HL-60/S4 treated with phorbol 12-myristate 13-acetate at 8.2 ng/mL for 4 days and 3 days (cell line): ENCODE measurements at regions not wholly inside any gene's neighbourhood (a gene's known extent, or its start where the extent isn't known, plus 50 kb on each side); places are given as distances from the start of the nearest gene placed in this dataset.

ENCODE experiments used
- in situ Hi-C: fragments of 300-500 bp; cut with MboI; formaldehyde crosslinking; loops from 2 replicates; pipeline ENCODE4 v1.15.0; 2022; ENCODE audit warnings: low sequenced_read_pairs

GRCh38 chr7:130894909-130895750, 161.1 kb upstream of the KLF14 start:
- in situ Hi-C loops = loop anchor here (25.0 kb wide), 1 partner anchor 142 kb away; no protein-coding TSS in a partner anchor

DNA sequence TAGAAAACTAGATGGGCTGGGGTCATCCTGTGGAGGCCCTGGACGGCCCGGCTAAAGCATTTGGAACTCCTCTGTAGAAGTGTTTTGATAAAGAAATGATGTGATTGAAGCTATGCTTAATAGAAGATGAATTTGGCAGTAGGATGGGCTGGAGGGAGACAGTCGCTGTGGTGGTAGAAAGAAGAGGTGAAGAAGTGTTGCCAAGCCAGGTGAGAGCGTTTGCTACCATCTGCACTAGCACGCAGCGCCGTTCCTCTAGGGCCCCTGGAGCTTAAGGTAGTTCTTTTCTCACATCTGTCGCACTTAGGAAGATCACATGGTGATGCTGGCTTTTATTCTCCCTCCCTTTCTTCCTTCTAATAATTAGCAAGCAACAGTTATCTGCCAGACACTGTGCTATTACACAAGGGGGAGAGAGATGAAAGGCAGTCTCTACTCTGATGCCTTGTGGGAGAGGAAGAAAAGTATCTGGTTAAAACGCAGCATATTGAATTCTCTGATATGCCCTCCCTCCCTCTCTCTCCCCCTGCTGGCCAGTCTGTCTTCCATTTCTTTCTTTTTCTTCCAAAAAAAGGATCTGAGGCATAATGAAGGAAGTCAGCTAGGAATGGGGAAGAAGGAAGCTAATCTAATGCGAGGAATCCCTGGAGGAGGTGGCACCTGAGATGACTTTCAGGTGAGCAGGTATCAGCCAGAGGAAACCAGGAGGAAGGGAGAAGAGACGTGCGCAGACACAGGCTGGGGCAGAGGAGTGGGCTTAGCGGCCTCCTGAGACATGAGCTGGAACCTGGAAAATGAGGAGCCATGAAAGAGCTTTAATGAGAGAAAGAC, 162.3 kb upstream of the KLF14 start:
- in situ Hi-C loops = loop anchor here (25.0 kb wide), 1 partner anchor 141 kb away; no protein-coding TSS in a partner anchor

- in situ Hi-C loops = loop anchor here (25.0 kb wide), 1 partner anchor 140 kb away; no protein-coding TSS in a partner anchor
Observed at GRCh38 chr7:130896898-130897514, 163.0 kb upstream of the KLF14 start.

- in situ Hi-C loops = loop anchor here (25.0 kb wide), 1 partner anchor 140 kb away; no protein-coding TSS in a partner anchor
Observed at GRCh38 chr7:130897515-130898419, 163.8 kb upstream of the KLF14 start.

GRCh38 chr7:130899071-130899560, 165.1 kb upstream of the KLF14 start:
- in situ Hi-C loops = loop anchor here (25.0 kb wide), 1 partner anchor 138 kb away; no protein-coding TSS in a partner anchor

- in situ Hi-C loops = loop anchor here (25.0 kb wide), 1 partner anchor 137 kb away; no protein-coding TSS in a partner anchor
Observed at GRCh38 chr7:130899638-130900401, 165.8 kb upstream of the KLF14 start.

GRCh38 chr7:130900471-130901076, 166.6 kb upstream of the KLF14 start:
- in situ Hi-C loops = no loop called here

DNA sequence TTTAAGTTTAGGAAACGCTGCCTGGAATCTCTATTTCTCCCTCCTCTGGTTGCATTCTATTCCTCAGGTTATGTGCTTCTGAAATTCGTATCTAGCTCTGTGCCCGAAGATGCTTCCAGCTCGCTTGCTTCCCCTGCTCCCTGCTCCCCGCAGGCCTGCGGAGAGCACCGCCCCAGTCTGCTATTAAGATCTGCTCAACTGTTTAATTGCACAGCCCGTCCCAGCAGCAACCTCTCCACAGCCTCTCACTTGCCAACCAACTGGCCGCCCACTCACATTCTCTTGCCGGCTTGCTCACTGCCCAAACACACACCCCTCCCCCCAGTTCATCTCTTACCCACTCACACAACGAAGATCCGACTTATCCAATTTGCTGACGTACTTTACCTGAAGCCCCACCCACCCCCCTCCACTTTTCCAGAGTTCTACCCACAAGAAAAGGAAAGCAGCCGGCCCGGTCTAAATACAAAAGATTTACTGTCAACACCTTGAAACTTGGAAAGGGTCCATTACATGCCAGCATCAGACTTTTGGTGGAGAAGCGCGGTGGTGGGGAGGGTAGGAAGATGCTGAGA, 167.3 kb upstream of the KLF14 start:
- in situ Hi-C loops = no loop called here

- in situ Hi-C loops = no loop called here
Observed at GRCh38 chr7:130902755-130903357, 168.8 kb upstream of the KLF14 start.

GRCh38 chr7:130903358-130903974, 169.5 kb upstream of the KLF14 start:
- in situ Hi-C loops = no loop called here

DNA sequence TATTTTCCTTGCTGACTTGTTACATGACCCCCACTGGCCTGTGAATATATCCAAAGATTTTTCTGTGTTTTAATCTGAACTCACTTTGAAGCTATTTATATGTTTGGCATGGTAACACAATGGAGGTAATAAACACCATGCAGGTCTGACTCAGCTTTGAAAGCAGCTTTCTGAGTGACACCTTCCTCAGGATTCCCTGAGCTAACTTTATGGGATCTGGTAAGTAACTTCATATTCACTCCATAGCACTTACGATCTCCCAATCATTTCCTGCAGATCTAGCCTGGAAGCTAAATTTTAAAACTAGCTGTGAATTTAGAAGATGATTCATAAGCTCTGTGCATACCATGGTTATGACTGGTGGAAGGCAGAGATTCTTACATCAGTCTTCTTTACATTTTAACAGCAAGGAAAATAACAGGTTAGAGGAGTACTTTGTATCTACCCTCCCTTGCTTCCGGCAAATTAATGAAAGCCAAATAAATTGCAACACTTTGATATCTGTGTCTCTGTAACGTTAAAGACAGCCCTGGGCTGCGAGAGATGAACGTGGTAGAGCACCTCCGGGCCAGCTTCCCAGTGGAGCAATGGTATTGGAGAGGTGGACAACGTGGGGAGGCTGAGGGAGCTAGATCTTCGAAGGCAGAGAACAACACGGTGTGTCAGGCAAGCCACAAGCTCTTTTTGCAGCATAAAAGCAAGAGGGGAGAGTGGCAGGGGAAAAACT, 170.2 kb upstream of the KLF14 start:
- in situ Hi-C loops = no loop called here

GRCh38 chr7:130904792-130905191, 170.8 kb upstream of the KLF14 start:
- in situ Hi-C loops = no loop called here

DNA sequence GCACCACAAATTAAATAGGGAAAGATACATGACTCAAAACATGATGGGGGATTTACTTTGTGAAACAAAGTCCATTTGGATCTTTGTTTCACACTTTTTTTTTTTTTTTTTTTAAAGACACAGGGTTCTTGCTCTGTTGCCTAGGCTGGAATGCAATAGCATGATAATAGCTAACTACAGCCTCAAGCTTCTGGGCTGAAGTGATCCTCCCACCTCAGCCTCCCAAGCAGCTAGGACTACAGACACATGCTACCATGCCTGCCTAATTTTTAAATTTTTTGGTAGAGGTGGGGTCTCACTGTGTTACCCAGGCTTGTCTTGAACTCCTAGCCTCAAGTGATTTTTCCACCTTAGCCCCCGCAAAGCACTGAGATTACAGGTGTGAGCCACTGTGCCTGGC, 172.6 kb upstream of the KLF14 start:
- in situ Hi-C loops = no loop called here

- in situ Hi-C loops = no loop called here
Observed at GRCh38 chr7:130907439-130907838, 173.4 kb upstream of the KLF14 start.

DNA sequence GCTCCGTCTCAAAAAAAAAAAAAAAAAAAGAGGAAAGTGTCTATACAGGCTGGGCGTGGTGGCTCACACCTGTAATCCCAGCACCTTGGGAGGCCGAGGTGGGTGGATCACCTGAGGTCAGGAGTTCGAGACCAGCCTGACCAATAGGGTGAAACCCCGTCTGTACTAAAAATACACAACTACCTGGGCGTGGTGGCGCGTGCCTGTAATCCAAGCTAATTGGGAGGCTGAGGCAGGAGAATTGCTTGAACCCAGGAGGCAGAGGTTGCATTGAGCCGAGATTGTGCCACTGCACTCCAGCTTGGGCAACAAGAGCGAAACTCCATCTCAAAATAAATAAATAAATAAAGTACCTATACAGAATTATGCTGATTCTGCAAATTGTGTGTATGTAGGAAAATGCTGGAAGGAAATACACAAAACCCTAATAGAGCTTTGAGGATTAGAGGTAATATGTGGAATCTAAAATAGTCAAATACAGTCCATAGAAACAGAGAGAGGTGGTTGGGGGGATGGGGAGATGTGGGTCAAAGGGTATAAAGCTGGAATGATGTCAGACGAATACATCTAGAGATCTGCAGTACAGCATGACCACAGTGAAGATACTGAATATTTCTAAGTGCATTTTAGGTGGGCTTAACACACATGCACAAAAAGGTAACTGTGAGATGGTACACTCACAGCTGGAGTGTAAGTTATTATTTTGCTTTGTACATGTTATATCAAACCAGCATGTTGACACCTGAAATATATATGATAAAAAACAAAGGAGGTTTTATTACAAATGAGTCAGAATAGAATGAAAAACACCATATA, 174.5 kb upstream of the KLF14 start:
- in situ Hi-C loops = no loop called here
